ENCODE measurements at regions not wholly inside any gene's neighbourhood (a gene's known extent, or its start where the extent isn't known, plus 50 kb on each side); places are given as distances from the start of the nearest gene placed in this dataset.

DNA sequence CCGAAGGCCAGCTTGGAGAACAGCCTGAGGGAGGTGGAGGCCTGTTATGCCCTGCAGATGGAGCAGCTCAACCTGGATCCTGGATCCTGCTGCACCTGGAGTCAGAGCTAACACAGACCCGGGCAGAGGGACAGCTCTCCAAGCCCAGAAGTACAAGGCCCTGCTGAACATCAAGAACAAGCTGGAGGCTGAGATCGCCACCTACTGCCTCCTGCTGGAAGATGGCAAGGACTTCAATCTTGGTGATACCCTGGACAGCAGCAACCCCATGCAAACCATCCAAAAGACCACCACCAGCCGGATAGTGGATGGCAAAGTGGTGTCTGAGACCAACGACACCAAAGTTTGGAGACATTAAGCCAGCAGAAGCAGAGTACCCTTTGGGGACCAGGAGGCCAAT, 223.5 kb upstream of the ID4 start:
- peak; percentile 13 for DNase-seq (ENCODE audit: low read depth, low spot score)
- H3K27me3 ChIP-seq (ENCODE audit: insufficient read depth, insufficient read length): no peaks in the 10 kb centered on the region
- TF ChIP-seq SUZ12 (IDR thresholded peaks at IDR 0.05; ENCODE audit: extremely low read depth, insufficient read depth, insufficient read length) (no peak), YY1 (IDR thresholded peaks at IDR 0.05; ENCODE audit: insufficient read depth, insufficient read length) (no peak), ZNF274 (IDR thresholded peaks at IDR 0.05; ENCODE audit: low read depth, low read length) (no peak)

DNA sequence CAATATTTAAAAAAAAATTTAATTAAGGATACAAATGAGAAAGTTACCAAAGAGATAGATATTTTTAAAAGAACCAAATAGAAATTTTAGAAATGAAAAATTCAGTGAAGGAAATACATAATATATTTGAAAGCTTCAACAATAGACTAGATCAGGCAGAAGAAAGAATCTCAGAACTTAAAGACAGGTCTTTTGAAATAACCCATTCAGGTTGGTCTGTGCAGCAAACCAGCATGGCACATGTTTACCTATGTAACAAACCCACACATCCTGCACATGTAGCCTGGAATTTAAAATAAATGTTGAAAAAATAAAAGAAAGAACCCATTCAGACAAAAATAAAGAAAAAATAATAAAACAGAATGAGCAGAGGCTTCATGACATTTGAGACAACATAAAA, 221.1 kb upstream of the ID4 start:
- Histone ChIP-seq H3K36me3 (ENCODE audit: insufficient read depth, insufficient read length, low read length) (no peaks in the 10 kb centered on the region), H3K4me1 (ENCODE audit: insufficient read depth, insufficient read length) (no peaks in the 10 kb centered on the region), H3K27me3 (ENCODE audit: insufficient read depth, insufficient read length) (no peaks in the 10 kb centered on the region), H3K9me3 (ENCODE audit: insufficient read depth, low read length) (no peaks in the 10 kb centered on the region), H3K4me3 (ENCODE audit: insufficient read length, low read depth) (no peak overlapping the region), H3K9ac (ENCODE audit: insufficient read length, low read depth) (no peak overlapping the region)
- TF ChIP-seq ZNF274 (IDR thresholded peaks at IDR 0.05; ENCODE audit: low read depth, low read length) (no peak), SUZ12 (IDR thresholded peaks at IDR 0.05; ENCODE audit: extremely low read depth, insufficient read depth, insufficient read length) (no peak), YY1 (IDR thresholded peaks at IDR 0.05; ENCODE audit: insufficient read depth, insufficient read length) (no peak)
- no peak for DNase-seq (ENCODE audit: low read depth, low spot score)

More for the DNA sequence above, 223.5 kb upstream of the ID4 start:
- H3K9me3 ChIP-seq (ENCODE audit: insufficient read depth, low read length): no peaks in the 10 kb centered on the region
- no peak overlapping the region for H3K4me3 ChIP-seq (ENCODE audit: insufficient read length, low read depth)
- no peaks in the 10 kb centered on the region for H3K36me3 ChIP-seq (ENCODE audit: insufficient read depth, insufficient read length, low read length)
- H3K9ac ChIP-seq (ENCODE audit: insufficient read length, low read depth): no peak overlapping the region
- no peaks in the 10 kb centered on the region for H3K4me1 ChIP-seq (ENCODE audit: insufficient read depth, insufficient read length)

DNA sequence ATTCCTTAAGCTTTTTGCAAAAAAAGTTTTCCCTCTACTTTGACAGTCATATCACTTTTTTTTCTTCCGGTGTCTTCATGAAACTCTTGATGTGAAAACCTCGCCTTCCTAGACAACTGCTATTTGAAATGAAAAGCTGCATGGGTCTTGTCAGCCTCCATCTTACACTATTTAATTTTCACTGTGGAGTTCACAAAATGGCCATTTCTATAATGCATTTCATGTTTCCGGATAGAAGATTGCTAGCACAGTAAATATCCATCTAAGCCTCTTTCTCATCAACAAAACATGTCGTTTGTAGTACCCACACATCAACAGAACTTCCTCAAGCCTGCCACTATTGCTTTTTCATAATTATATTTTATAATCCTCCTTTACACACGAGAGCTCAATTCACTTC, 204.9 kb upstream of the ID4 start:
- no peak for DNase-seq (ENCODE audit: low read depth, low spot score)
- Histone ChIP-seq H3K4me3 (ENCODE audit: insufficient read length, low read depth) (no peak overlapping the region), H3K4me1 (ENCODE audit: insufficient read depth, insufficient read length) (no peaks in the 10 kb centered on the region), H3K9me3 (ENCODE audit: insufficient read depth, low read length) (no peaks in the 10 kb centered on the region), H3K9ac (ENCODE audit: insufficient read length, low read depth) (no peak overlapping the region), H3K36me3 (ENCODE audit: insufficient read depth, insufficient read length, low read length) (no peaks in the 10 kb centered on the region), H3K27me3 (ENCODE audit: insufficient read depth, insufficient read length) (no peaks in the 10 kb centered on the region)
- no peak for TF ChIP-seq YY1 (IDR thresholded peaks at IDR 0.05; ENCODE audit: insufficient read depth, insufficient read length)
- no peak for TF ChIP-seq SUZ12 (IDR thresholded peaks at IDR 0.05; ENCODE audit: extremely low read depth, insufficient read depth, insufficient read length)
- no peak for TF ChIP-seq ZNF274 (IDR thresholded peaks at IDR 0.05; ENCODE audit: low read depth, low read length)

DNA sequence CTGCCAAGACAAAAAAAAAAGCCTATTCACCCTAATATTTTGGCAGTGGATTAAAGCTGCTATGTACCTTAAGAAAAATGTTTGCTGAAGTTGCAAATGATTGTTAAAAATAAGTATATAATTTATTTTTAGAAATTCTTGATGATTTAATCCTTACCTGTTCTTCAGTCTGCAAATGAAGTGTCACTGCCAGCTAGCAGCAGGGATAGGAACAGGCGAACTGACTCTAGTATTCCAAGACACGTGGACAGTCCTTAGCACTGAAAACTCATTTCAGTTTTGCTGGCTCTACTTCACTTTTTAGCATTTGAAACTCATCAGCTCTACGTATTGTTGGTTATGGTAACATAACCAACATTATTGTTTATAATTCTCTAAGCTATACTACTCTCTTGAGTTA, 204.4 kb upstream of the ID4 start:
- Histone ChIP-seq H3K9me3 (ENCODE audit: insufficient read depth, low read length) (no peaks in the 10 kb centered on the region), H3K36me3 (ENCODE audit: insufficient read depth, insufficient read length, low read length) (no peaks in the 10 kb centered on the region), H3K9ac (ENCODE audit: insufficient read length, low read depth) (no peak overlapping the region), H3K4me1 (ENCODE audit: insufficient read depth, insufficient read length) (no peaks in the 10 kb centered on the region), H3K4me3 (ENCODE audit: insufficient read length, low read depth) (no peak overlapping the region), H3K27me3 (ENCODE audit: insufficient read depth, insufficient read length) (no peaks in the 10 kb centered on the region)
- DNase-seq (ENCODE audit: low read depth, low spot score): no peak
- TF ChIP-seq SUZ12 (IDR thresholded peaks at IDR 0.05; ENCODE audit: extremely low read depth, insufficient read depth, insufficient read length): no peak
- TF ChIP-seq ZNF274 (IDR thresholded peaks at IDR 0.05; ENCODE audit: low read depth, low read length): no peak
- TF ChIP-seq YY1 (IDR thresholded peaks at IDR 0.05; ENCODE audit: insufficient read depth, insufficient read length): no peak

DNA sequence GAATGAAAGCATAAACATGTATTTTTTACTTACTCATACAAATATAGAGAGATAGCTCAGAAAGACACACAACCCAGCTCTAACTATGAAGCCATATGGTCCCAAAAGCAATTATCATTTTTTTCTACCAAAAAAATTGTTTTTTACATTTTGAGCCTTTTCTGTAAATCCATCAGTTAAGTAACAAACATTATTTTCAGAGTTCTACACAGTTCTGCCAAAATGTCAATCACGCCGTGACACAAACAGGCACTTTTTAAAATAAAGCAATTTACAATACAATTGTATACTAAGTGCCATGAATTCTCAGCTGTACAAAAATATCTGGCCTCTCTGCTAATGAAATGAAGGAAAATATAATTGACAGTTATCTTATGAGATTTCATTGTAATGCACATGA, 201.4 kb upstream of the ID4 start:
- Histone ChIP-seq H3K27me3 (ENCODE audit: insufficient read depth, insufficient read length) (no peaks in the 10 kb centered on the region), H3K4me3 (ENCODE audit: insufficient read length, low read depth) (no peak overlapping the region), H3K36me3 (ENCODE audit: insufficient read depth, insufficient read length, low read length) (no peaks in the 10 kb centered on the region), H3K9me3 (ENCODE audit: insufficient read depth, low read length) (no peaks in the 10 kb centered on the region), H3K4me1 (ENCODE audit: insufficient read depth, insufficient read length) (no peaks in the 10 kb centered on the region), H3K9ac (ENCODE audit: insufficient read length, low read depth) (no peak overlapping the region)
- DNase-seq (ENCODE audit: low read depth, low spot score): no peak
- no peak for TF ChIP-seq SUZ12 (IDR thresholded peaks at IDR 0.05; ENCODE audit: extremely low read depth, insufficient read depth, insufficient read length)
- TF ChIP-seq ZNF274 (IDR thresholded peaks at IDR 0.05; ENCODE audit: low read depth, low read length): no peak
- TF ChIP-seq YY1 (IDR thresholded peaks at IDR 0.05; ENCODE audit: insufficient read depth, insufficient read length): no peak

DNA sequence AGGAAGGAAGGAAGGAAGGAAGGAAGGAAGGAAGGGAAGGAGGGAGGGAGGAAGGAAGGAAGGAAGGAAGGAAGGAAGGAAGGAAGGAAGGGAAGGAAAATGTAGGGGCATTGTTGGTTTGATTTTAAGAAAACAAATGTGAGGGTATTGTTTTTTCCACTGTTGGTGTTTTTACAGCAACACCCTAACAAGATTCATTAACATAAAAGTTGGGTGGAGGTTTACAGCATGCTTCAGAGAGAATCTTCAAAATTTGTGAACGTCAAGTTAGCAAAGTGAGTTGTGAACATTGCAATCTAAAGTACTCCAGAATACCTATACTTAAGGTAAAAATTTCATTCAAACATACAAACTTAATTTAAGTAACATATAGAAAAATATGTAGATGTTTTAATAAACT, 200.2 kb upstream of the ID4 start:
- Histone ChIP-seq H3K4me1 (ENCODE audit: insufficient read depth, insufficient read length) (no peaks in the 10 kb centered on the region), H3K27me3 (ENCODE audit: insufficient read depth, insufficient read length) (no peaks in the 10 kb centered on the region), H3K36me3 (ENCODE audit: insufficient read depth, insufficient read length, low read length) (no peaks in the 10 kb centered on the region), H3K9me3 (ENCODE audit: insufficient read depth, low read length) (no peaks in the 10 kb centered on the region), H3K9ac (ENCODE audit: insufficient read length, low read depth) (no peak overlapping the region), H3K4me3 (ENCODE audit: insufficient read length, low read depth) (no peak overlapping the region)
- DNase-seq (ENCODE audit: low read depth, low spot score): no peak
- no peak for TF ChIP-seq SUZ12 (IDR thresholded peaks at IDR 0.05; ENCODE audit: extremely low read depth, insufficient read depth, insufficient read length)
- TF ChIP-seq YY1 (IDR thresholded peaks at IDR 0.05; ENCODE audit: insufficient read depth, insufficient read length): no peak
- TF ChIP-seq ZNF274 (IDR thresholded peaks at IDR 0.05; ENCODE audit: low read depth, low read length): no peak

DNA sequence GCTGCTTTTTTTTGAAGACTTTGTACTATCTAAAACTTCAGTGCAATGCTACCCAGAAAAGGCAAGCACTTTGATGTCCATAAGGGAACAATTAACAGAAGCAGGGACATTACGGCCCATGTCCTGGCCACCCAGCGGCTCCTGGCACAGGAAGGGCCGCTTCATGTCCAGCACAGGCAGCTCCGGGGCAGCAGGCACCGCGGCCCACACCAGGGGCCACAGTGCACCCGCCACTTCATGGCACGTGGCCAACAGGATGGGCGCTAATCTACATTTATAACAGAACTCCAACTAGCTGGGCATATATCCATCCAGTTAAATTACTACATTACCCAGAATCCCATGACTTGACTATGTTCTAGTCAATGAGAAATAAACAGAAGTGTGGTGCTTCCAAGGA, 198.2 kb upstream of the ID4 start:
- Histone ChIP-seq H3K4me1 (ENCODE audit: insufficient read depth, insufficient read length) (no peaks in the 10 kb centered on the region), H3K9ac (ENCODE audit: insufficient read length, low read depth) (no peak overlapping the region), H3K27me3 (ENCODE audit: insufficient read depth, insufficient read length) (no peaks in the 10 kb centered on the region), H3K36me3 (ENCODE audit: insufficient read depth, insufficient read length, low read length) (no peaks in the 10 kb centered on the region), H3K4me3 (ENCODE audit: insufficient read length, low read depth) (no peak overlapping the region), H3K9me3 (ENCODE audit: insufficient read depth, low read length) (no peaks in the 10 kb centered on the region)
- DNase-seq (ENCODE audit: low read depth, low spot score): no peak
- no peak for TF ChIP-seq ZNF274 (IDR thresholded peaks at IDR 0.05; ENCODE audit: low read depth, low read length)
- TF ChIP-seq YY1 (IDR thresholded peaks at IDR 0.05; ENCODE audit: insufficient read depth, insufficient read length): no peak
- no peak for TF ChIP-seq SUZ12 (IDR thresholded peaks at IDR 0.05; ENCODE audit: extremely low read depth, insufficient read depth, insufficient read length)

DNA sequence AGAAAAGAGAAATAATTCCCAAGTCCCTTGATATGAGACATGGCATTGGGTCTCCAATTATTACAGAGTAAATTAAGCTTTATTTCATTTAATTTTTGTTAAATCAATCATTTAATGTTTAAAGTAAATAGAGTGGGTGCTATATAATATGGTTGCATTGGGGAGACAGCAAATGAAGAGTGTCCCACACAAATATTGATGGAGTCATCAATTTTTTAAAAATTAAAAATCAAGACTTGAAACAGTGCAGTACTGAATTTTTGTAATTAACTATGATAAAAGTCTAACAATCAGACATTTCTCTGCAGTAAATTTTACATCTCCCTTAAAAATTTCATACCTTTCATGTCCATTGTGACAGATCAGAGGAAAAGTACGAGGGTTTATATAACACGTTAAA, 193.9 kb upstream of the ID4 start:
- no peak for DNase-seq (ENCODE audit: low read depth, low spot score)
- Histone ChIP-seq H3K4me3 (ENCODE audit: insufficient read length, low read depth) (no peak overlapping the region), H3K4me1 (ENCODE audit: insufficient read depth, insufficient read length) (no peaks in the 10 kb centered on the region), H3K9ac (ENCODE audit: insufficient read length, low read depth) (no peak overlapping the region), H3K36me3 (ENCODE audit: insufficient read depth, insufficient read length, low read length) (no peaks in the 10 kb centered on the region), H3K9me3 (ENCODE audit: insufficient read depth, low read length) (no peaks in the 10 kb centered on the region), H3K27me3 (ENCODE audit: insufficient read depth, insufficient read length) (no peaks in the 10 kb centered on the region)
- TF ChIP-seq YY1 (IDR thresholded peaks at IDR 0.05; ENCODE audit: insufficient read depth, insufficient read length) (no peak), SUZ12 (IDR thresholded peaks at IDR 0.05; ENCODE audit: extremely low read depth, insufficient read depth, insufficient read length) (no peak), ZNF274 (IDR thresholded peaks at IDR 0.05; ENCODE audit: low read depth, low read length) (no peak)

Data from NT2/D1 (cell line).